K562 (cell line): ENCODE measurements at regions not wholly inside any gene's neighbourhood (a gene's known extent, or its start where the extent isn't known, plus 50 kb on each side); places are given as distances from the start of the nearest gene placed in this dataset.

Source experiments
- ATAC-seq: fragments of 200-7000 bp; cut with Tn5 transposase; 3 replicates; pipeline ENCODE4 v1.9.1; 2020; ENCODE audit warnings: moderate library complexity
- BruUV-seq: library from RNA; stranded (reverse); fragments of 400-500 nt; replicated peaks from 2 replicates; lab custom pipeline; 2021; lab: Mats Ljungman, UMichigan
- CTCF ChIA-PET: fragments of 300-600 bp; formaldehyde crosslinking; extraction: SDS; loops from one replicate; lab custom pipeline; 2021; ENCODE audit warnings: low intra/inter-chr PET ratio; lab: Yijun Ruan, JAX
- POLR2A ChIA-PET: fragments of 300-600, 350-650 bp; sonication (Branson Sonifier 250); formaldehyde crosslinking; extraction: SDS; loops from one replicate; lab custom pipeline; 2021; ENCODE audit warnings: antibody characterized with exemption, inconsistent platforms; lab: Yijun Ruan, JAX
- DNase-seq, 4 experiments: peaks; one replicate each; pipeline versions ENCODE4 v3.0.0 to v3.0.0-alpha.2; 2011 to 2018; ENCODE audit warnings: low spot score in 3 of 4, mixed read lengths in 3 of 4; ENCODE audit errors: extremely low read depth in 1 of 4
- FAIRE-seq: peaks from 2 replicates; lab custom pipeline; 2011; peaks lifted over from hg19 to GRCh38; lab: Jason Lieb, UNC
- H2AFZ ChIP-seq: 2 replicates; pipeline ENCODE4 v1.6.0; 2011; ENCODE audit warnings: low read depth, low read length, control low read depth, inconsistent platforms
- H3K27ac ChIP-seq: fragments of 200-600 bp; 3 replicates; pipeline ENCODE4 v1.8.0; 2011; ENCODE audit warnings: low read depth, mild to moderate bottlenecking, control low read depth, inconsistent platforms, low read length, moderate library complexity, mixed read lengths; ENCODE audit errors: extremely low read depth
- H3K27me3 ChIP-seq, 2 experiments: fragments of 300-600 bp in 1 of 2; 2 replicates in 1 of 2; 3 replicates in 1 of 2; pipeline versions ENCODE4 v1.6.0 to v1.8.0; 2011; ENCODE audit warnings: inconsistent platforms in 2 of 2, low read length in 2 of 2, mild to moderate bottlenecking in 1 of 2, mixed read lengths in 1 of 2, moderate library complexity in 1 of 2; ENCODE audit not compliant: control insufficient read depth in 2 of 2, insufficient read depth in 2 of 2
- H3K36me3 ChIP-seq: fragments of 300-600 bp; 3 replicates; pipeline ENCODE4 v1.8.0; 2011; ENCODE audit warnings: mild to moderate bottlenecking, low read length, inconsistent platforms; ENCODE audit not compliant: control insufficient read depth, insufficient read depth
- H3K4me1 ChIP-seq, 2 experiments: fragments of 200-600 bp in 1 of 2; replicated peaks in 1 of 2; 2 replicates in 1 of 2; 3 replicates in 1 of 2; pipeline versions ENCODE4 v1.5.1 to v1.8.0; 2011; ENCODE audit warnings: inconsistent platforms in 2 of 2, low read length in 2 of 2, mild to moderate bottlenecking in 1 of 2, mixed read lengths in 1 of 2, moderate library complexity in 1 of 2; ENCODE audit not compliant: control insufficient read depth in 2 of 2, insufficient read depth in 2 of 2
- H3K4me2 ChIP-seq: 2 replicates; pipeline ENCODE4 v1.6.1; 2011; ENCODE audit warnings: low read length, control low read depth, inconsistent platforms, mixed read lengths; ENCODE audit not compliant: insufficient read depth
- H3K4me3 ChIP-seq: fragments of 200-600 bp; sonication (generic), shearing (Covaris generic); 2 replicates; pipeline ENCODE4 v1.5.1; 2016; ENCODE audit warnings: control low read depth, inconsistent platforms
- H3K79me2 ChIP-seq: fragments of 200-600 bp; 3 replicates; pipeline ENCODE4 v1.8.0; 2011; ENCODE audit warnings: low read length, inconsistent platforms; ENCODE audit not compliant: control insufficient read depth, insufficient read depth
- H3K9ac ChIP-seq, 2 experiments: 2 replicates each; pipeline versions ENCODE4 v1.6.0 to v1.6.1; 2011; ENCODE audit warnings: low read depth in 2 of 2, low read length in 2 of 2, control low read depth in 1 of 2, inconsistent platforms in 1 of 2, mild to moderate bottlenecking in 1 of 2, mixed read lengths in 1 of 2; ENCODE audit not compliant: insufficient read depth in 1 of 2
- H3K9me1 ChIP-seq: one replicate; pipeline ENCODE4 v1.6.0; 2011; ENCODE audit warnings: inconsistent platforms, mild to moderate bottlenecking, low read length, moderate library complexity; ENCODE audit not compliant: control insufficient read depth, insufficient read depth
- H3K9me3 ChIP-seq: replicated peaks from 2 replicates; pipeline ENCODE4 v1.5.1; 2011; ENCODE audit warnings: low read depth, low read length, inconsistent platforms; ENCODE audit not compliant: control insufficient read depth, insufficient read depth
- H4K20me1 ChIP-seq: replicated peaks from 2 replicates; pipeline ENCODE4 v1.6.1; 2011; ENCODE audit warnings: low read length, inconsistent platforms, mixed read lengths; ENCODE audit not compliant: control insufficient read depth, insufficient read depth
- ADNP ChIP-seq: fragments of 200-800 bp; sonication (Bioruptor generic); IDR thresholded peaks from 2 replicates; pipeline ENCODE4 v1.6.1; 2016; ENCODE audit warnings: missing genetic modification characterization, missing compliant biosample characterization
- BCOR ChIP-seq: fragments of 450-650 bp; IDR thresholded peaks from 2 replicates; pipeline ENCODE4 v1.6.1; 2016
- HBP1 ChIP-seq: fragments of 450-650 bp; formaldehyde crosslinking; IDR thresholded peaks from 2 replicates; pipeline ENCODE4 v1.4.0; 2022; ENCODE audit warnings: missing genetic modification characterization
- KLF13 ChIP-seq: fragments of 450-650 bp; IDR thresholded peaks from 2 replicates; pipeline ENCODE4 v1.6.1; 2016; ENCODE audit warnings: missing genetic modification characterization, low read depth, mild to moderate bottlenecking, missing compliant biosample characterization, moderate library complexity, borderline replicate concordance
- MTA2 ChIP-seq: fragments of 450-650 bp; IDR thresholded peaks from 2 replicates; pipeline ENCODE4 v1.6.1; 2016; ENCODE audit warnings: low read depth
- RFX1 ChIP-seq: fragments of 450-650 bp; IDR thresholded peaks from 2 replicates; pipeline ENCODE4 v1.6.1; 2016; ENCODE audit warnings: mild to moderate bottlenecking, moderate library complexity
- SMARCB1 ChIP-seq: IDR thresholded peaks from 2 replicates; pipeline ENCODE4 v1.6.1; 2011; ENCODE audit warnings: improper control_type of control experiment, low read depth; ENCODE audit not compliant: insufficient read length
- ZBTB8A ChIP-seq: fragments of 450-650 bp; IDR thresholded peaks from 2 replicates; pipeline ENCODE4 v1.6.1; 2018; ENCODE audit warnings: mild to moderate bottlenecking, moderate library complexity; ENCODE audit not compliant: partially characterized antibody
- ZBTB9 ChIP-seq: fragments of 450-650 bp; formaldehyde crosslinking; IDR thresholded peaks from 2 replicates; pipeline ENCODE4 v1.4.0; 2020; ENCODE audit warnings: mild to moderate bottlenecking, moderate library complexity
- WGBS: fragments of 100-300 bp; shearing (Covaris generic); methylation state at CpG from one replicate; pipeline ENCODE4 v1.1.6; 2016; ENCODE audit warnings: low coverage, mixed read lengths; ENCODE audit not compliant: insufficient coverage; ENCODE audit errors: missing lambda C conversion rate; 5-methylcytosine and 5-hydroxymethylcytosine counted together
- in situ Hi-C: fragments of 300-500 bp; cut with MboI; formaldehyde crosslinking; loops from 4 replicates; pipeline ENCODE4 v1.15.0; 2018; ENCODE audit warnings: inconsistent platforms, mixed read lengths
- intact Hi-C: fragments of 100-400 bp; cut with micrococcal nuclease; formaldehyde crosslinking; loops from 2 replicates; pipeline ENCODE4 v1.14.2; 2022
- TF ChIP-seq, protein P1 (sequence below): fragments of 250-450 bp; sonication (Bioruptor Pico); IDR thresholded peaks from 2 replicates; pipeline ENCODE4 v1.8.0; 2021; ENCODE audit warnings: moderate library complexity, mild to moderate bottlenecking, inconsistent platforms

GRCh38 chr13:99750951-99751350 lies 220.6 kb downstream of the ZIC5 start (continued):
- no peak for TF ChIP-seq HBP1

GRCh38 chr13:99749271-99750019 lies 222.1 kb downstream of the ZIC5 start:
- H3K9ac ChIP-seq, result no peak overlapping the region
- no peaks in the 10 kb centered on the region; a peak in 1 of 5 replicates for H3K4me1 ChIP-seq
- no peak for TF ChIP-seq MTA2
- TF ChIP-seq ZBTB8A, result no peak
- TF ChIP-seq ZBTB9 (CRISPR knock-in tag), result no peak
- TF ChIP-seq RFX1, result peak; percentile 84
- no peak for TF ChIP-seq BCOR
- no peak for TF ChIP-seq SMARCB1
- TF ChIP-seq, protein P1, sequence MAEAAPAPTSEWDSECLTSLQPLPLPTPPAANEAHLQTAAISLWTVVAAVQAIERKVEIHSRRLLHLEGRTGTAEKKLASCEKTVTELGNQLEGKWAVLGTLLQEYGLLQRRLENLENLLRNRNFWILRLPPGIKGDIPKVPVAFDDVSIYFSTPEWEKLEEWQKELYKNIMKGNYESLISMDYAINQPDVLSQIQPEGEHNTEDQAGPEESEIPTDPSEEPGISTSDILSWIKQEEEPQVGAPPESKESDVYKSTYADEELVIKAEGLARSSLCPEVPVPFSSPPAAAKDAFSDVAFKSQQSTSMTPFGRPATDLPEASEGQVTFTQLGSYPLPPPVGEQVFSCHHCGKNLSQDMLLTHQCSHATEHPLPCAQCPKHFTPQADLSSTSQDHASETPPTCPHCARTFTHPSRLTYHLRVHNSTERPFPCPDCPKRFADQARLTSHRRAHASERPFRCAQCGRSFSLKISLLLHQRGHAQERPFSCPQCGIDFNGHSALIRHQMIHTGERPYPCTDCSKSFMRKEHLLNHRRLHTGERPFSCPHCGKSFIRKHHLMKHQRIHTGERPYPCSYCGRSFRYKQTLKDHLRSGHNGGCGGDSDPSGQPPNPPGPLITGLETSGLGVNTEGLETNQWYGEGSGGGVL (CRISPR knock-in tag), result no peak
- TF ChIP-seq ADNP (tag), result no peak
- TF ChIP-seq KLF13 (tag), result no peak
- ChIA-PET POLR2A (no interaction called here), CTCF (no interaction called here)
- H3K27ac ChIP-seq, result no peak overlapping the region
- H3K36me3 ChIP-seq, result no peaks in the 10 kb centered on the region
- no peak overlapping the region for H2AFZ ChIP-seq
- no peaks in the 10 kb centered on the region for H3K9me1 ChIP-seq
- WGBS, result 16% methylated on average over 10 of the region's 11 CpGs
- DNase-seq (no peak), ATAC-seq (no peak), FAIRE-seq (no peak)
- no peak overlapping the region for H3K4me2 ChIP-seq
- BruUV-seq, result no TSS peak
- no peak overlapping the region for H3K4me3 ChIP-seq
- H3K9me3 ChIP-seq, result no peaks in the 10 kb centered on the region
- no peaks in the 10 kb centered on the region for H4K20me1 ChIP-seq
- intact Hi-C loops (no loop called here), in situ Hi-C loops (no loop called here)
- peaks cover 0 to 12% of the 10 kb centered on the region in 2 experiments; a peak in 3 of 5 replicates for H3K27me3 ChIP-seq
- H3K79me2 ChIP-seq, result no peaks in the 10 kb centered on the region
